ENCODE measurements at regions not wholly inside any gene's neighbourhood (a gene's known extent, or its start where the extent isn't known, plus 50 kb on each side); places are given as distances from the start of the nearest gene placed in this dataset.
"Not testable (repeated sequence)": the region's sequence is repeated elsewhere in the genome, so short reads cannot be mapped to it uniquely, and the experiment has no call there.

- DNase-seq, result not testable (repeated sequence)
Measured at GRCh38 chr2:95654897-95655296, 63.1 kb downstream of the TRIM43 start.

GRCh38 chr2:95656553-95656952, 64.8 kb downstream of the TRIM43 start:
- DNase-seq, result not testable (repeated sequence)

- DNase-seq, result not testable (repeated sequence)
Measured at GRCh38 chr2:95657937-95658336, 66.1 kb downstream of the TRIM43 start.

GRCh38 chr2:95660766-95661562, 69.2 kb downstream of the TRIM43 start:
- not testable (repeated sequence) for DNase-seq

DNA sequence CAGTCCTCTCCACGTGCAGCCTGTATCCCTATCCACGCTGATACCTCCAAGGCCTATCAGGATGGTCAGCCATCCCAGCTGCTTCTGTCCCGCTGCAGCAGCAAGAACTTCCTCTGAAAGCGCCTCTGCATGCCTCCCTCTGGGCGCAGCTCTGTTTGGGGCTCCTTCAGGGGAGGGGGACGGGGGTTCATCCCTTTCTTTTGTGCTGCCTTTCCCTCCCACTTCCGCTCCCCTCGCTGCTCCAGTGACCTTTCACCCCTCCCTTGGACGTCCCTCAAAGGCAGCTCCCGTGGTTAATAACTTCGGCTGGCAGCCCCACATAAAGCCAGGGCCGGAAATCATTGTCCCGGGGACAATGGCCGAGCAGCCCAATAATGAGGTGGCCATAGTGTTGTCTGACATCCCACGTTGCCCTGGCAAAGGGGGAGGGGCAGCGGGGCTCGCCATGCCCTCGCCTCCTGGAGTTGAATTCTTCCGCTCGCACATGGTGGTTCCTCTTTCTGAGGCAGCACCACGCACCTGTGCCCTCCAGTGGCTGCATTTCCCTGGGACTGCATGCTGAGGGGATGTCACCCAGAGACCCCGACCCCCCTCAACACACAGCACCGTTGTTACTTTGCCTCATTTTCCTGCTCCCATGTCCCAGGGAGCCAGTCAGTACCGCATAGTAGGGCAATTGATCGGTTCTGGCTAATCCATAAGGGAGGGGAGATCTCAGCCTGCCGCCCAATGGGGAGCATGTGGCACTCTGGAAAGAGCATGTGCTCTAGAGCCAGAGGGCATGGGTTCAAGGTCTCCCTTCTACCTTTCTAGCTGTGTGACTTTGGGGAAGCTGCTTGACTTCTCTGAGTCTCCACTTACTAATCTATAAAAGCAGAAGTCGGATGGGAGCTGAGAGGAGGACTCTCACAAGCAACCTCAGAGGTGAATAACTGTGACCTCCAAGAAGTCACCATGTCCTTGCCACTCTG, 72.0 kb downstream of the TRIM43 start:
- not testable (repeated sequence) for DNase-seq

DNA sequence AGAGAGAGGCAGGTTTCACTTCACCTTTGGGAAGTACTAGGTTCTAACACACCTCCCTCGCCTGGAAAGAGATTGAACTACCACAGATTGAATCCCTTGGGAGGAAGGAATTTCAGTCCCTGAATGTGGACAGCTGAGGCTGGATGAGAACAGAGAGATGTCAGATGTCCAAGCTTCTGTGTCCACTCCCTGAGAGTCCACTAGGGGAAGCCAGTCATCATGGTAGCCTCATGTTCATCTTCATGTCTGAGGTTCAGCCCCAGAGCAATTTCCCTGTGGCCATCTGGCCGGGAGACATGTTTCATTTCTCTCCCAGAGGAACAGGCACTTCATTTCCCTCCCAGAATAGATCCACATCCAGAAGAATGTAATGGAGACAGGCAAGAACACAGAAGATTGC, 74.8 kb downstream of the TRIM43 start:
- not testable (repeated sequence) for DNase-seq

DNA sequence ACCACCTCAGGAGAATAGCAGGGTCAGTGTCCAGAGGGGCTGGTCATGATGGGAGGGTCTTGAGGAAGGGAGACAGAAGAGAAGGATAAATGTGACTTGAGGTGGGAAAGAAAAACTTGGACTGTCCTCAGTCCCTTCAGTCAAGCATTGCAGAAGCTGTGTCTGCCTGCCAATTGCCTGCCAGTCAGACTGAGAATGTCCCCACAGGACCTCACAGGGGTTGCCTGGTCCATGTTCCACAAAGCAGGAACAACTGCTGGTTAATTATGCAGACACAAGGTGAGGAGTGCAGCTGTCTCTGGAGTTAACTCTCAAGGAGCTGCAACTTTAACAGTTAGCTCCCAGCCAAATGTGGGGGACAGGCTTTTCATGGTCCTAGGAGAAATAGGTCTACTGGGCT, 75.7 kb downstream of the TRIM43 start:
- DNase-seq, result no peak

DNA sequence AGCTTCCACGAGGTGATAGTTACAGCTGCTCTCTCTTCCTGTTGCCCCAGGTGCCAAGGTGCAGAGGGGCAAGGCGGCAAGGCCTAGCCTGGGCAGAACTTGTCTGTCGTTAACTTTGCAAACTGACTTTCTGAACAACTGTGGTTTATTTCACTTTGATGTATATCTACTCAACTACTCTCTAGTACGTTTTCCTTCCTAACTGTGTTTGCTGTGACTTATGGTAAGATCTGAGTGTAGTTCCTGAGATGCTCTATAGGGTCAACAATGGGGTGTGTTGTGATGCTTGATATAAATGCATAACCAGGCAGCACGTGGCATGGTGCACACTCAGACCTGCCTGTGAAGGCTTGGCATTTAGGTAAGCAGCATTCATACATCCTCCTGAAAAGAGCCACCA, 77.1 kb downstream of the TRIM43 start:
- DNase-seq, result not testable (repeated sequence)

DNA sequence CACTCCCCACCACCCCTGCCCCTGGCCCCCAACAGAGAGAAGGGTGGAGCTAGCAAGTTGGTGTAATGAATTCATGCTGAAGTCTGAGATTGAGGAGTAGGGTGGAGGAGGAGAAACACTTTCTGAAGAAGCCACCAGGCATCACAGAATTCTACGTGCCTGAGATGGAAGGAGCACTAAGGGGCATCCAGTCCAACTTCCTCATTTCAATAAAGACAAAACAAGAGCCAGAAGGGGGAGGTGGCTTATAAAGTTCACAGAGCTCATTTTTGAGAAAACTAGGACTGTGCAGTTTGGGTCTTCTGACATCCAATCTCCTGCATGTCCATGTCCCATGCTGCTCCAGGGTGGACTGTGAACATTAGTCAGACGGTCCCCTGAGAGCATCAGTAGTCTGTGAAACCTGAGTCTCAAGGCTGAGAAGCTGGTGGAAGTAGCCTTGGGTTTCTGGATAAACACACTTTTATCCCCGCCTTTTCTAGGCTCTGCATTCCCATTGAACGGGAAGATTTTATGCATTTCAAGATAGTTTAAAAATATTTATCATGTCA, 77.7 kb downstream of the TRIM43 start:
- no peak for DNase-seq

DNA sequence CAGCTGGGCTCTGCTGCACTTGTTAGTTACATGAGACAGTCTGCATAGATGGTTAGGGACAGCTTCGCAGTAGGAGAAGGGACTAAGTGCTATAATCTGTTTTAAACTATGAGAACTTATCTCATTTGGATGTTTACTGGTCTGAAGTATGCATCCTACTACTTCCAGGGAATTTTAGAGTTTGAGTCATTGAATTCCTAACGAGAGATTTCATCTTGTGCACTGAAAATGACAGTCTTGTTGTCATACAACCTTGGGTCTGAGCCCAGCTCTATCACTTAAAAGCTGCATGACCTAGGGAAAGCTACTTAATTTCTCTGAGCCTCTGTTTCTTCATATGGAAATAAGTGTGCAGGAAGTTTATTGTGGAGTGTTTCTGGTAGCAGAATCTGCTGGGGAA, 78.4 kb downstream of the TRIM43 start:
- no peak for DNase-seq

DNA sequence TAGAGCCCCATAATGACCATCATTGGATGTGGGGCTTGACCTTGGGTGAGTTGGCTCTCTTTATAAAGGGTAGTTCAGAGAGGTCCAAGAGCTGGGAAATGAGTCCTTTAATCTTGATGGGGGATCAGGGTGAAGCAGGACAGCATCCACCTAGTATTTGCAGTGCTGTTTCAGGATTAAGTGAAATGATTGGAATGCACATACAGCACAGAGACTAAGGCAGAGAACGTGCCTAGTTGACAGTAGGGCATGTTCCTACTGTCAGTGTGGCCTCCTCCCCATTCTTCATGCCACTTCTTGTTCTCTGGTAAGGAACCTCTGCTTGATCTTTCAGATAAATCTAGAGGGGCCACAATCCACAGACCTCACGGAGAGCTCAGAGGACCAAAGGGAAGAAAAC, 78.9 kb downstream of the TRIM43 start:
- DNase-seq, result no peak

GRCh38 chr2:95671171-95671570, 79.4 kb downstream of the TRIM43 start:
- not testable (repeated sequence) for DNase-seq

- not testable (repeated sequence) for DNase-seq
Measured at GRCh38 chr2:95671992-95672391, 80.2 kb downstream of the TRIM43 start.

DNA sequence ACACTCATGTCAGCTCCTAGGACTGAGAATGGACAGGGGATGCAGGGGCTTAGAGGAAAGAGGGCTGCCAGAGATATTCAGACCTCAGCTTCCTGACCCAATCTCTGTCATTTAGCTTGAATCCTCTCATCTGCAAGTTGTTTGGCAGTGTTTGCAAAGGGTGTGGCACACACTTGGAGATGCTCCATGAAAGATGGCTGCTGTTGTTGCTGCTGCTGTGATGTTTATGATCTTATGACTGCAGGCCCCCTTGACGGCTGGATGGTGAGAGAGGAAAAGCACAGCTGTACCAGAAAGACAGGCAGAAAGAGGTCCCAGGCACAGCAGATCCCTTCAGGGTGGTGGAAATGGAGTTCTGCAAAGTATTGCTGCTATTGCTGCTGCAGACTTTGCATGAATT, 80.7 kb downstream of the TRIM43 start:
- DNase-seq, result not testable (repeated sequence)

GRCh38 chr2:95674186-95674585, 82.4 kb downstream of the TRIM43 start:
- no peak for DNase-seq

GRCh38 chr2:95676573-95676972, 84.8 kb downstream of the TRIM43 start:
- not testable (repeated sequence) for DNase-seq

GRCh38 chr2:95677346-95677745, 85.5 kb downstream of the TRIM43 start:
- DNase-seq, result no peak

DNA sequence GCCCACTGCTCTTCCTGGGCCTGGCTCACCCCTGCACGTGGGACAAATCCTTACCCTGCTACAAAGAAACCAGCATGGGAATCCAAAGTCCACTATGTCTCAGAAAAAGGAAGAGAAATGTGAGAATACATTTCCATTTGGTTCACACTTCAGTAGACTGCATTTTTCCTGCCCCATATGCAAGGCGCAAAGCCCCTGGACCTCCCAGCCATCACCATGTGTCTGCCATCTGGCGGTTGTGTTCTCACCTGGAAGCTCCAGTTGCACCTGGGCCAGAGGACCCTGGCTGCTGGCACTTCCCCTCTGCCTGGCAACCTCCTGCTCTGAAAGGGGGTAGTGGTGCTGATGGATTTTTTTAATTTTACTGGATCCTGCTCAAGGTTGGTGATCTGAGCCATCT, 86.0 kb downstream of the TRIM43 start:
- DNase-seq, result not testable (repeated sequence)

DNA sequence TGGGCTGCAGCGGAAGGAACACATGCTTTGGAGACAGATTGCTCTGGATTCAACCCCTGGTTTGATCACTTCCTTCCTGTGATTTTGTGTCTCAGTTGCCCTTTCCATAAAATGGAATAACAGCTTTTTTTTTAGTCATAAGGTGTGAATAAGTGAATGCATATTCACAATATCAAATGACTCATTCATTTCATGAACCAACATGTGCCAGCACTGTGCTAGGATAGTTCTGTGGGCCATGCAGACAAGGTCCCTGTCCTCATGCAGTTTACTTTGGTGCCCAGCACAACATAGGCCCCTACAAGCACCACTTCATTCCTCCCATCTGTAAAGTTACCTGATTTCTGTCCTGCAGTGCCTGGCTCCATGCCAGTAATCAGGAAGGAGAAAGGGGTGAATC, 89.4 kb downstream of the TRIM43 start:
- not testable (repeated sequence) for DNase-seq

GRCh38 chr2:95681589-95682081, 89.8 kb downstream of the TRIM43 start:
- DNase-seq, result not testable (repeated sequence)

GRCh38 chr2:95682889-95683517, 91.2 kb downstream of the TRIM43 start:
- not testable (repeated sequence) for DNase-seq

DNA sequence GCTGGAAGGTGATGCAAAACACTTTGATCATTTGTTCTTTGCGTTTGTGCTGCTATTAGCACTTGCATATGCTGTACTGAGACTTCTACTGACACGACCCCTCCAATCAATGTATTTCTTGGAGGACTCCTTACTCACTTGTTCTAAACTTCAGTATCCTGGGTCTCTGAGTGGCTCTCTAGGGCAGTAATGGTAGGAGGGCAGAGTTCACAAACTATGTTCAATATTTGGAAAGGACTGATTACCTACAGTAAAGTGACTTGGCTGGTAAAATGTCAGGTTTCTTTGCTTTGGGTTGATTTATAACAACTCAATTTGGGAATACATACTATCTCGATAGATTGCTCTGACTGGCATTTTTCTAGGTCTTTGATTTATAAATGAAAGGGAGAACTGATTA, 93.7 kb downstream of the TRIM43 start:
- DNase-seq, result no peak
